Activated naive CD8-positive, alpha-beta T cell (primary cell): ENCODE measurements at regions not wholly inside any gene's neighbourhood (a gene's known extent, or its start where the extent isn't known, plus 50 kb on each side); places are given as distances from the start of the nearest gene placed in this dataset.

Experiments used
- H3K27ac Mint-ChIP-seq: one replicate; pipeline ENCODE4 v1.8.0; 2021; ENCODE audit warnings: mixed read lengths
- H3K27me3 Mint-ChIP-seq: one replicate; pipeline ENCODE4 v1.8.0; 2021; ENCODE audit warnings: mixed read lengths
- H3K36me3 Mint-ChIP-seq: one replicate; pipeline ENCODE4 v1.8.0; 2021; ENCODE audit warnings: mixed read lengths
- H3K4me1 Mint-ChIP-seq: one replicate; pipeline ENCODE4 v1.8.0; 2021; ENCODE audit warnings: low read depth, mixed read lengths
- H3K4me3 Mint-ChIP-seq: one replicate; pipeline ENCODE4 v1.8.0; 2021; ENCODE audit warnings: mild to moderate bottlenecking, mixed read lengths
- H3K9me3 Mint-ChIP-seq: one replicate; pipeline ENCODE4 v1.8.0; 2021; ENCODE audit warnings: low read depth, mixed read lengths

- no peak overlapping the region for H3K4me3 Mint-ChIP-seq
- H3K36me3 Mint-ChIP-seq, result no peaks in the 10 kb centered on the region
- H3K27ac Mint-ChIP-seq, result no peak overlapping the region
- H3K27me3 Mint-ChIP-seq, result no peaks in the 10 kb centered on the region
- H3K4me1 Mint-ChIP-seq, result peaks cover 12% of the 10 kb centered on the region
- peaks cover 6% of the 10 kb centered on the region for H3K9me3 Mint-ChIP-seq
Measured at GRCh38 chr9:91141407-91141965, 220.2 kb downstream of the AUH start.

- Mint-ChIP-seq H3K4me3 (no peak overlapping the region), H3K36me3 (peaks cover 2% of the 10 kb centered on the region), H3K27ac (peak overlapping the region; percentile 3), H3K9me3 (peaks cover 6% of the 10 kb centered on the region), H3K27me3 (no peaks in the 10 kb centered on the region), H3K4me1 (peaks cover 29% of the 10 kb centered on the region)
Measured at GRCh38 chr9:91143162-91143561, 218.6 kb downstream of the AUH start.

GRCh38 chr9:91143642-91144041, 218.1 kb downstream of the AUH start:
- Mint-ChIP-seq H3K4me3 (no peak overlapping the region), H3K27me3 (no peaks in the 10 kb centered on the region), H3K27ac (peak overlapping the region; percentile 34), H3K9me3 (peaks cover 6% of the 10 kb centered on the region), H3K36me3 (peaks cover 2% of the 10 kb centered on the region), H3K4me1 (peaks cover 34% of the 10 kb centered on the region)

GRCh38 chr9:91144769-91145168, 216.9 kb downstream of the AUH start:
- Mint-ChIP-seq H3K27ac (peak overlapping the region; percentile 84), H3K27me3 (no peaks in the 10 kb centered on the region), H3K36me3 (peaks cover 4% of the 10 kb centered on the region), H3K4me3 (no peak overlapping the region), H3K4me1 (peaks cover 41% of the 10 kb centered on the region), H3K9me3 (peaks cover 6% of the 10 kb centered on the region)

GRCh38 chr9:91145496-91145895, 216.2 kb downstream of the AUH start:
- H3K27me3 Mint-ChIP-seq, result no peaks in the 10 kb centered on the region
- H3K4me1 Mint-ChIP-seq, result peaks cover 46% of the 10 kb centered on the region
- H3K4me3 Mint-ChIP-seq, result no peak overlapping the region
- H3K9me3 Mint-ChIP-seq, result peaks cover 6% of the 10 kb centered on the region
- peak overlapping the region; percentile 84 for H3K27ac Mint-ChIP-seq
- H3K36me3 Mint-ChIP-seq, result peaks cover 5% of the 10 kb centered on the region

- peaks cover 8% of the 10 kb centered on the region for H3K36me3 Mint-ChIP-seq
- H3K27ac Mint-ChIP-seq, result peak overlapping the region; percentile 97
- H3K27me3 Mint-ChIP-seq, result no peaks in the 10 kb centered on the region
- peaks cover 56% of the 10 kb centered on the region for H3K4me1 Mint-ChIP-seq
- peaks cover 6% of the 10 kb centered on the region for H3K9me3 Mint-ChIP-seq
- peak overlapping the region; percentile 47 for H3K4me3 Mint-ChIP-seq
Measured at GRCh38 chr9:91146391-91147019, 215.2 kb downstream of the AUH start.

- H3K4me1 Mint-ChIP-seq, result peaks cover 63% of the 10 kb centered on the region
- peak overlapping the region; percentile 97 for H3K27ac Mint-ChIP-seq
- no peaks in the 10 kb centered on the region for H3K27me3 Mint-ChIP-seq
- peaks cover 6% of the 10 kb centered on the region for H3K9me3 Mint-ChIP-seq
- H3K4me3 Mint-ChIP-seq, result peak overlapping the region; percentile 76
- H3K36me3 Mint-ChIP-seq, result peaks cover 8% of the 10 kb centered on the region
Measured at GRCh38 chr9:91147079-91147708, 214.5 kb downstream of the AUH start.

GRCh38 chr9:91148306-91148705, 213.4 kb downstream of the AUH start:
- Mint-ChIP-seq H3K4me3 (peak overlapping the region; percentile 76), H3K4me1 (peaks cover 72% of the 10 kb centered on the region), H3K9me3 (peaks cover 6% of the 10 kb centered on the region), H3K36me3 (peaks cover 8% of the 10 kb centered on the region), H3K27me3 (no peaks in the 10 kb centered on the region), H3K27ac (peak overlapping the region; percentile 97)

- H3K36me3 Mint-ChIP-seq, result peaks cover 8% of the 10 kb centered on the region
- peak overlapping the region; percentile 97 for H3K27ac Mint-ChIP-seq
- peak overlapping the region; percentile 46 for H3K4me3 Mint-ChIP-seq
- H3K27me3 Mint-ChIP-seq, result no peaks in the 10 kb centered on the region
- peaks cover 1% of the 10 kb centered on the region for H3K9me3 Mint-ChIP-seq
- peaks cover 69% of the 10 kb centered on the region for H3K4me1 Mint-ChIP-seq
Measured at GRCh38 chr9:91150273-91150997, 211.3 kb downstream of the AUH start.

GRCh38 chr9:91150998-91151717, 210.6 kb downstream of the AUH start:
- Mint-ChIP-seq H3K36me3 (peaks cover 8% of the 10 kb centered on the region), H3K27ac (peak overlapping the region; percentile 97), H3K4me3 (peak overlapping the region; percentile 46), H3K27me3 (no peaks in the 10 kb centered on the region), H3K4me1 (peaks cover 65% of the 10 kb centered on the region), H3K9me3 (no peaks in the 10 kb centered on the region)

GRCh38 chr9:91151718-91152095, 210.0 kb downstream of the AUH start:
- Mint-ChIP-seq H3K4me1 (peaks cover 64% of the 10 kb centered on the region), H3K9me3 (no peaks in the 10 kb centered on the region), H3K36me3 (peaks cover 8% of the 10 kb centered on the region), H3K27ac (peak overlapping the region; percentile 97), H3K27me3 (no peaks in the 10 kb centered on the region), H3K4me3 (peak overlapping the region; percentile 46)

GRCh38 chr9:91154686-91155085, 207.0 kb downstream of the AUH start:
- no peaks in the 10 kb centered on the region for H3K27me3 Mint-ChIP-seq
- H3K36me3 Mint-ChIP-seq, result peaks cover 4% of the 10 kb centered on the region
- H3K4me3 Mint-ChIP-seq, result no peak overlapping the region
- peaks cover 37% of the 10 kb centered on the region for H3K4me1 Mint-ChIP-seq
- no peaks in the 10 kb centered on the region for H3K9me3 Mint-ChIP-seq
- peak overlapping the region; percentile 8 for H3K27ac Mint-ChIP-seq

GRCh38 chr9:91155181-91155580, 206.5 kb downstream of the AUH start:
- Mint-ChIP-seq H3K27ac (no peak overlapping the region), H3K9me3 (no peaks in the 10 kb centered on the region), H3K4me3 (no peak overlapping the region), H3K27me3 (no peaks in the 10 kb centered on the region), H3K36me3 (peaks cover 3% of the 10 kb centered on the region), H3K4me1 (peaks cover 35% of the 10 kb centered on the region)

- H3K36me3 Mint-ChIP-seq, result peaks cover under 1% of the 10 kb centered on the region
- H3K27ac Mint-ChIP-seq, result peak overlapping the region; percentile 75
- no peak overlapping the region for H3K4me3 Mint-ChIP-seq
- H3K4me1 Mint-ChIP-seq, result peaks cover 28% of the 10 kb centered on the region
- H3K9me3 Mint-ChIP-seq, result no peaks in the 10 kb centered on the region
- no peaks in the 10 kb centered on the region for H3K27me3 Mint-ChIP-seq
Measured at GRCh38 chr9:91155746-91156376, 205.9 kb downstream of the AUH start.
